ENCODE measurements at regions not wholly inside any gene's neighbourhood (a gene's known extent, or its start where the extent isn't known, plus 50 kb on each side); places are given as distances from the start of the nearest gene placed in this dataset.
A peak's percentile ranks its signal among the peaks of the same experiment; 100 is the strongest.

DNA sequence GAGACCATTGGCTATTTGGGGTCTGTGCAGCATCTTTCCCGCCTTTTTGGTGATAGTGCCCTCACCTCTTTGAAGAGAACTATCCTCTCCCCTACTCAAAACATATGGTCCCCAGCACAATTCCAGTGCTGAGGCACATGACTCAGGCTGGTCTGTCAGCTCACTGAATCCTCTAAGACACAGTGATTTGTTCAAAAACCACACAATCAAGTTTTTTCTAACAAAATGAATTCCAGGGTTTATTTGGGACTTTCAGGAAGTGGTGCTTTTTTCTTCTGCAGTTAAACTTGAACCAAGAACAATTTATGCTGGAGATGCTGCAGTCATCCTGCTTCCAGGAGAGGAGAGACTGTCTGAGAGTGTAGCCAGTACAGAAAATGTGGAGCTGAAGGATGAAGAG lies 142.5 kb upstream of the LMCD1 start:
- no peaks in the 10 kb centered on the region for H3K27me3 ChIP-seq (ENCODE audit: control insufficient read depth, insufficient read depth, low read length)
- no peaks in the 10 kb centered on the region for H3K36me3 ChIP-seq (ENCODE audit: control insufficient read depth, insufficient read depth, low read length)
- no peaks in the 10 kb centered on the region for H3K79me2 ChIP-seq (ENCODE audit: control insufficient read depth, insufficient read depth, low read length)
- no peak overlapping the region for H3K4me2 ChIP-seq (ENCODE audit: extremely low read depth, insufficient read depth, low read length)
- no peak overlapping the region for H2AFZ ChIP-seq (ENCODE audit: low read length)
- no peaks in the 10 kb centered on the region for H3K9me3 ChIP-seq (ENCODE audit: control insufficient read depth, insufficient read depth, low read depth, low read length)
- no peaks in the 10 kb centered on the region for H4K20me1 ChIP-seq (ENCODE audit: control insufficient read depth, extremely low read depth, insufficient read depth, low read length)
- TF ChIP-seq, protein P1, sequence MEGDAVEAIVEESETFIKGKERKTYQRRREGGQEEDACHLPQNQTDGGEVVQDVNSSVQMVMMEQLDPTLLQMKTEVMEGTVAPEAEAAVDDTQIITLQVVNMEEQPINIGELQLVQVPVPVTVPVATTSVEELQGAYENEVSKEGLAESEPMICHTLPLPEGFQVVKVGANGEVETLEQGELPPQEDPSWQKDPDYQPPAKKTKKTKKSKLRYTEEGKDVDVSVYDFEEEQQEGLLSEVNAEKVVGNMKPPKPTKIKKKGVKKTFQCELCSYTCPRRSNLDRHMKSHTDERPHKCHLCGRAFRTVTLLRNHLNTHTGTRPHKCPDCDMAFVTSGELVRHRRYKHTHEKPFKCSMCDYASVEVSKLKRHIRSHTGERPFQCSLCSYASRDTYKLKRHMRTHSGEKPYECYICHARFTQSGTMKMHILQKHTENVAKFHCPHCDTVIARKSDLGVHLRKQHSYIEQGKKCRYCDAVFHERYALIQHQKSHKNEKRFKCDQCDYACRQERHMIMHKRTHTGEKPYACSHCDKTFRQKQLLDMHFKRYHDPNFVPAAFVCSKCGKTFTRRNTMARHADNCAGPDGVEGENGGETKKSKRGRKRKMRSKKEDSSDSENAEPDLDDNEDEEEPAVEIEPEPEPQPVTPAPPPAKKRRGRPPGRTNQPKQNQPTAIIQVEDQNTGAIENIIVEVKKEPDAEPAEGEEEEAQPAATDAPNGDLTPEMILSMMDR (conservative IDR thresholded peaks at IDR 0.05 in 1 of 2, IDR thresholded peaks at IDR 0.05 in 1 of 2; ENCODE audit: low read depth in 1 of 2, low read length in 2 of 2): no peak
- TF ChIP-seq EZH2 (IDR thresholded peaks at IDR 0.05; ENCODE audit: low read length, missing control alignments): no peak
- no peak overlapping the region for H3K27ac ChIP-seq (ENCODE audit: insufficient read depth, low read length)
- peak in 1 of 2 donors; percentile 28 for DNase-seq (ENCODE audit: low read depth in 2 of 2)
- H3K4me3 ChIP-seq (replicated peaks in 1 of 4; ENCODE audit: control extremely low read depth in 1 of 4, insufficient read depth in 1 of 4, low read depth in 3 of 4, low read length in 4 of 4): no peak overlapping the region
- no peak overlapping the region for H3K9ac ChIP-seq (ENCODE audit: insufficient read depth, low read length)
- H3K4me1 ChIP-seq (ENCODE audit: control insufficient read depth, extremely low read depth, insufficient read depth, low read length): no peaks in the 10 kb centered on the region

DNA sequence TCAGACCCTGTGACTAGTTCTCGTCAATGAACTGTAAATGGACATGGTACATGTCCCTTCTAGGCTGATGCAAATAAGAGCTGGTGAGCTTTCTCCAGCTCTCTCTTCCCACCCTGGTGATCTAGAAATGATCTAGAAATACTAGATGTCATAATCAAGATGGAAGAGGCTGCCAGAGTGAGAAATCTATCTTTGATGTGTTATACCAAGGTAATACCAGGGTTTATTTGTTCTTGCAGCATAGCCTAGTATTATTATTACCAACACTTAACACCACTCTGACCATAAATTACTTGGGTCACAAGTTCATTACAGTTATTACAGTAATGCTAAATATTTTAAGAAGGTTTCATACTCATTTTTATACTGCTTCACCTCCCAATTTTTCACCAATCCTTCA lies 138.4 kb upstream of the LMCD1 start:
- TF ChIP-seq EZH2 (IDR thresholded peaks at IDR 0.05; ENCODE audit: low read length, missing control alignments): no peak
- TF ChIP-seq, protein P1 (conservative IDR thresholded peaks at IDR 0.05 in 1 of 2, IDR thresholded peaks at IDR 0.05 in 1 of 2; ENCODE audit: low read depth in 1 of 2, low read length in 2 of 2): no peak
- DNase-seq (ENCODE audit: low read depth in 2 of 2): no peak

DNA sequence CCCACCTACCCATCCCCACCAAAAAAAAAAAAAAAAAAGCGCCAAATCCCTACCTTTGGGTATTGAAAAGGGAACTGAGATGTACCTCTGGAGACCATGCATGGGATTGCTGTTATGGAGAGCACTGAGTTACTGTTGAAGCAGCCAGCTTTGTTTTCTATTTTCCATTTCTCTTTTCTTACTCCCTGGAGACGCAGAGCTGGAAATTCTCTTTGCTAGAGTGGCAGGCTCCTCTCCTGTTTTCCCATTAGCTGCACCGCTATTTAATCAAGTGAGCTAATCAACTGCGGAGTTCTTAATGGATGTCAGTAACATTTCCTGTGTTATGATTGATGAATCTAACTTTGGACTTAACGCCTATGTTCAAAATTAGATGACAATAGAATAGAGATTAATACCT lies 136.1 kb upstream of the LMCD1 start:
- Histone ChIP-seq H4K20me1 (ENCODE audit: control insufficient read depth, extremely low read depth, insufficient read depth, low read length) (no peaks in the 10 kb centered on the region), H3K27ac (ENCODE audit: insufficient read depth, low read length) (no peak overlapping the region), H3K4me3 (replicated peaks in 1 of 4; ENCODE audit: control extremely low read depth in 1 of 4, insufficient read depth in 1 of 4, low read depth in 3 of 4, low read length in 4 of 4) (no peak overlapping the region), H3K79me2 (ENCODE audit: control insufficient read depth, insufficient read depth, low read length) (no peaks in the 10 kb centered on the region), H3K9me3 (ENCODE audit: control insufficient read depth, insufficient read depth, low read depth, low read length) (no peaks in the 10 kb centered on the region), H3K9ac (ENCODE audit: insufficient read depth, low read length) (no peak overlapping the region), H3K27me3 (ENCODE audit: control insufficient read depth, insufficient read depth, low read length) (no peaks in the 10 kb centered on the region), H3K36me3 (ENCODE audit: control insufficient read depth, insufficient read depth, low read length) (no peaks in the 10 kb centered on the region), H2AFZ (ENCODE audit: low read length) (no peak overlapping the region), H3K4me2 (ENCODE audit: extremely low read depth, insufficient read depth, low read length) (no peak overlapping the region), H3K4me1 (ENCODE audit: control insufficient read depth, extremely low read depth, insufficient read depth, low read length) (no peaks in the 10 kb centered on the region)
- TF ChIP-seq, protein P1 (conservative IDR thresholded peaks at IDR 0.05 in 1 of 2, IDR thresholded peaks at IDR 0.05 in 1 of 2; ENCODE audit: low read depth in 1 of 2, low read length in 2 of 2): no peak
- TF ChIP-seq EZH2 (IDR thresholded peaks at IDR 0.05; ENCODE audit: low read length, missing control alignments): no peak
- DNase-seq (ENCODE audit: low read depth in 2 of 2): no peak

More for the DNA sequence above, 138.4 kb upstream of the LMCD1 start:
- no peak overlapping the region for H3K9ac ChIP-seq (ENCODE audit: insufficient read depth, low read length)
- H3K4me1 ChIP-seq (ENCODE audit: control insufficient read depth, extremely low read depth, insufficient read depth, low read length): no peaks in the 10 kb centered on the region
- H3K36me3 ChIP-seq (ENCODE audit: control insufficient read depth, insufficient read depth, low read length): no peaks in the 10 kb centered on the region
- H3K79me2 ChIP-seq (ENCODE audit: control insufficient read depth, insufficient read depth, low read length): no peaks in the 10 kb centered on the region
- H3K27ac ChIP-seq (ENCODE audit: insufficient read depth, low read length): no peak overlapping the region
- H2AFZ ChIP-seq (ENCODE audit: low read length): no peak overlapping the region
- no peaks in the 10 kb centered on the region for H4K20me1 ChIP-seq (ENCODE audit: control insufficient read depth, extremely low read depth, insufficient read depth, low read length)
- no peak overlapping the region for H3K4me3 ChIP-seq (replicated peaks in 1 of 4; ENCODE audit: control extremely low read depth in 1 of 4, insufficient read depth in 1 of 4, low read depth in 3 of 4, low read length in 4 of 4)
- H3K9me3 ChIP-seq (ENCODE audit: control insufficient read depth, insufficient read depth, low read depth, low read length): no peaks in the 10 kb centered on the region
- no peaks in the 10 kb centered on the region for H3K27me3 ChIP-seq (ENCODE audit: control insufficient read depth, insufficient read depth, low read length)
- no peak overlapping the region for H3K4me2 ChIP-seq (ENCODE audit: extremely low read depth, insufficient read depth, low read length)
